Neural cell (in vitro differentiated cells): ENCODE measurements at regions not wholly inside any gene's neighbourhood (a gene's known extent, or its start where the extent isn't known, plus 50 kb on each side); places are given as distances from the start of the nearest gene placed in this dataset.

Source experiments
- POLR2AphosphoS5 ChIP-seq: IDR thresholded peaks from 2 replicates; pipeline ENCODE4 v1.6.1; 2012
- TF ChIP-seq, protein P1 (sequence below): fragments of 450-650 bp; IDR thresholded peaks from 2 replicates; pipeline ENCODE4 v1.5.1; 2014; ENCODE audit warnings: antibody characterized with exemption, mild to moderate bottlenecking, moderate library complexity; ENCODE audit not compliant: poor library complexity, severe bottlenecking

DNA sequence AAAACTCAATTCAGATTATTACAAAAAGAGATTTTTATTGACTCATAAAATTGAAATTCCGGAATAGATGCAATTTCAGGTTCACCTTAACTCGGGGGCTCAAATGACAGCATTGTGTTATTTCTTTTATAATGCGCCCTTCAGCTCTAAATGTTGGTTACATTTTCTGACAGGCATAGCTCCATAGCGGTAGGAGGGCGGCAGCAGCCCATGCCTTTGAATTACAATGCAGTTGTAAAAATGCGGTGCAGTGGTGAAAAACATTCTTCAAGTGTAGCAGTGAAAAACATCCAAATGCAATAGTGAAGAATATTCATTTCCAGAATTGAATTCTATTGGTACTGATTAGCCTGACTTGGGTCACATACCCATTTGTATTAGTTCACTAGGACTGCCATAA is 215.3 kb upstream of the PKP2 start:
- peak; percentile 25 for TF ChIP-seq POLR2AphosphoS5
- TF ChIP-seq, protein P1, sequence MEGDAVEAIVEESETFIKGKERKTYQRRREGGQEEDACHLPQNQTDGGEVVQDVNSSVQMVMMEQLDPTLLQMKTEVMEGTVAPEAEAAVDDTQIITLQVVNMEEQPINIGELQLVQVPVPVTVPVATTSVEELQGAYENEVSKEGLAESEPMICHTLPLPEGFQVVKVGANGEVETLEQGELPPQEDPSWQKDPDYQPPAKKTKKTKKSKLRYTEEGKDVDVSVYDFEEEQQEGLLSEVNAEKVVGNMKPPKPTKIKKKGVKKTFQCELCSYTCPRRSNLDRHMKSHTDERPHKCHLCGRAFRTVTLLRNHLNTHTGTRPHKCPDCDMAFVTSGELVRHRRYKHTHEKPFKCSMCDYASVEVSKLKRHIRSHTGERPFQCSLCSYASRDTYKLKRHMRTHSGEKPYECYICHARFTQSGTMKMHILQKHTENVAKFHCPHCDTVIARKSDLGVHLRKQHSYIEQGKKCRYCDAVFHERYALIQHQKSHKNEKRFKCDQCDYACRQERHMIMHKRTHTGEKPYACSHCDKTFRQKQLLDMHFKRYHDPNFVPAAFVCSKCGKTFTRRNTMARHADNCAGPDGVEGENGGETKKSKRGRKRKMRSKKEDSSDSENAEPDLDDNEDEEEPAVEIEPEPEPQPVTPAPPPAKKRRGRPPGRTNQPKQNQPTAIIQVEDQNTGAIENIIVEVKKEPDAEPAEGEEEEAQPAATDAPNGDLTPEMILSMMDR: no peak
